Activated CD4-positive, alpha-beta T cell treated with anti-CD3 and anti-CD28 coated beads, Interleukin-2, amount 10 ng/mL, durations not matched to agents 24 days and 14 days (primary cell): ENCODE measurements at regions not wholly inside any gene's neighbourhood (a gene's known extent, or its start where the extent isn't known, plus 50 kb on each side); places are given as distances from the start of the nearest gene placed in this dataset.

Source experiments
- DNase-seq: peaks from one replicate; pipeline ENCODE4 v3.0.0; 2022
- H3K27ac Mint-ChIP-seq: one replicate; pipeline ENCODE4 v1.8.0; 2022; ENCODE audit warnings: mild to moderate bottlenecking, mixed read lengths
- H3K27me3 Mint-ChIP-seq: one replicate; pipeline ENCODE4 v1.8.0; 2022; ENCODE audit warnings: mixed read lengths
- H3K36me3 Mint-ChIP-seq: one replicate; pipeline ENCODE4 v1.8.0; 2022; ENCODE audit warnings: low read depth, mild to moderate bottlenecking, mixed read lengths
- H3K4me1 Mint-ChIP-seq: one replicate; pipeline ENCODE4 v1.8.0; 2021; ENCODE audit warnings: mixed read lengths
- H3K4me3 Mint-ChIP-seq: one replicate; pipeline ENCODE4 v1.8.0; 2022; ENCODE audit warnings: mild to moderate bottlenecking, moderate library complexity, mixed read lengths
- H3K9me3 Mint-ChIP-seq: one replicate; pipeline ENCODE4 v1.8.0; 2021; ENCODE audit warnings: mixed read lengths
- intact Hi-C: fragments of 100-400 bp; cut with micrococcal nuclease; formaldehyde crosslinking; loops from one replicate; pipeline ENCODE4 v1.15.1; 2023

DNA sequence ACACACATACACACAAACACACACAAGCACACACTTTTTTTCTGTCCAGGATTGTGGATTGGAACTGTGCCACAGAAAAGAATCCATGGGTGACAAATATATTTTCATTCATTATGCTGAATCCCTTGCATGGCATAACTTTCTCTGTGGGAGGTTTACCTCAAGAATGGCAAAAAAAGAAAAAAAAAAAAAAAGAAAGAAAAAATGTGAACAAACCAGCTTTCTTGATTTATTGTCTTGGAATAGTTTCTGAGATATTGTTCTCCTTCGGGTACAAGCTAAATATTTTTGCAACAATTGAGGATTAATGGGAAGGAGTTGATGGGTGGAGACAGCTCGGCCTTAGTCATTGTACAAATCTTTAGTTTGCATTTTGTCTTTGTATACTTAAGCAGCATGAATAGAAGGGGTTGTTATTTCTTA is 153.1 kb downstream of the GMNC start:
- no peaks in the 10 kb centered on the region for H3K9me3 Mint-ChIP-seq
- no peak overlapping the region for H3K4me3 Mint-ChIP-seq
- H3K27me3 Mint-ChIP-seq = peaks cover 19% of the 10 kb centered on the region
- no peak for DNase-seq
- H3K4me1 Mint-ChIP-seq = peaks cover 3% of the 10 kb centered on the region
- no peaks in the 10 kb centered on the region for H3K36me3 Mint-ChIP-seq
- intact Hi-C loops = loop anchor here (10.0 kb wide), 1 partner anchor 145 kb away; no protein-coding TSS in a partner anchor
- H3K27ac Mint-ChIP-seq = no peak overlapping the region
